Colonic mucosa (tissue), 4 donors: ENCODE measurements at regions not wholly inside any gene's neighbourhood (a gene's known extent, or its start where the extent isn't known, plus 50 kb on each side); places are given as distances from the start of the nearest gene placed in this dataset.
"Not testable (repeated sequence)": the region's sequence is repeated elsewhere in the genome, so short reads cannot be mapped to it uniquely, and the experiment has no call there.

Experiments
- DNase-seq: peaks from one replicate; pipeline ENCODE4 v3.0.0-alpha.2; 2020
- H3K27ac ChIP-seq: fragments of 200-600 bp; one replicate; pipeline ENCODE4 v1.8.0; 2021
- H3K27me3 ChIP-seq: fragments of 200-600 bp; one replicate; pipeline ENCODE4 v1.8.0; 2021
- H3K36me3 ChIP-seq: fragments of 200-600 bp; one replicate; pipeline ENCODE4 v1.8.0; 2021
- H3K4me1 ChIP-seq: fragments of 200-600 bp; one replicate; pipeline ENCODE4 v1.8.0; 2021; ENCODE audit warnings: mild to moderate bottlenecking
- H3K4me3 ChIP-seq: fragments of 200-600 bp; one replicate; pipeline ENCODE4 v1.8.0; 2021
- H3K9ac ChIP-seq, 2 donors: one replicate each; pipeline ENCODE4 v1.7.0; 2013; ENCODE audit warnings: control low read depth in 2 of 2, low read depth in 2 of 2, low read length in 2 of 2
- H3K9me3 ChIP-seq: fragments of 200-600 bp; one replicate; pipeline ENCODE4 v1.8.0; 2021
- intact Hi-C: fragments of 100-400 bp; cut with DNase I; formaldehyde crosslinking; loops from one replicate; pipeline ENCODE4 v1.14.1; 2022
- TF ChIP-seq, protein P1 (sequence below): fragments of 200-600 bp; IDR thresholded peaks from one replicate; pipeline ENCODE4 v1.8.0; 2022; ENCODE audit warnings: antibody characterized with exemption, mild to moderate bottlenecking
- donor health status: healthy.
- donor health status: DM: no; HTN: no; CAD: no.
- donor health status: DM: no; HTN: no; CAD: no.

DNA sequence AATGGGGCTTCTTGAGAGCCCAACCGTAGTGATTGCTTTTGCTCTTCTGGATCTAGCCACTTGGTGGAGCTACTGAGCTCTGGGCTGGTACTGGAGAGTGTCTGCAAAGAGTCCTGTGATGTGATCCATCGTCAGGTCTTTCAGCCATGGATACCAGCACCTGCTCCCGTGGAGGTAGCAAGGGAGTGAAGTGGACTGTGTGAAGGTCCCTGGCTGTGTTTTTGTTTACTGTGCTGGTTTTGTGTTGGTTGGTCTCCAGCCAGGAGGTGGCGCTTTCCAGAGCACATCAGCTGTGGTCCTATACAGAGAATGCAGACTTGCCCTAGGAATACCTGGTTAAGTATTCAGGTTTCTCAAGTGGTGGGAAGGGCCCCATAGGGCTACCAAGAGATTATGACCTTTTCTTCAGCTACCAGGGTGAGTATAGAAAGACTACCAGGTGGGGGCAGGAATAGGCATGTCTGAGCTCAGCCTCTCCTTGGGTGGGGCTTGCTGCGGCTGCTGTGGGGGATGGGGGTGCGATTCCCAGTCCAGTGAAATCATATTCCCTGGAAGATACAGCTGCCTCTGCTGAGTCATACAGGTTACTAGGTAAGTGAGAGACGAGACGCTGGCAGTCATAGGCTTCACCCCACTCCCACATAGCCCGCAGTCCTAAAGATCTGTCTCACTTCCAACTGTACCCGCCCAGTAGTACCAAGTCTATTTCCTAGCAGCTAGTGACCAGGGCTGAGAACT, 733.7 kb downstream of the ZNF385D start:
- TF ChIP-seq, protein P1, sequence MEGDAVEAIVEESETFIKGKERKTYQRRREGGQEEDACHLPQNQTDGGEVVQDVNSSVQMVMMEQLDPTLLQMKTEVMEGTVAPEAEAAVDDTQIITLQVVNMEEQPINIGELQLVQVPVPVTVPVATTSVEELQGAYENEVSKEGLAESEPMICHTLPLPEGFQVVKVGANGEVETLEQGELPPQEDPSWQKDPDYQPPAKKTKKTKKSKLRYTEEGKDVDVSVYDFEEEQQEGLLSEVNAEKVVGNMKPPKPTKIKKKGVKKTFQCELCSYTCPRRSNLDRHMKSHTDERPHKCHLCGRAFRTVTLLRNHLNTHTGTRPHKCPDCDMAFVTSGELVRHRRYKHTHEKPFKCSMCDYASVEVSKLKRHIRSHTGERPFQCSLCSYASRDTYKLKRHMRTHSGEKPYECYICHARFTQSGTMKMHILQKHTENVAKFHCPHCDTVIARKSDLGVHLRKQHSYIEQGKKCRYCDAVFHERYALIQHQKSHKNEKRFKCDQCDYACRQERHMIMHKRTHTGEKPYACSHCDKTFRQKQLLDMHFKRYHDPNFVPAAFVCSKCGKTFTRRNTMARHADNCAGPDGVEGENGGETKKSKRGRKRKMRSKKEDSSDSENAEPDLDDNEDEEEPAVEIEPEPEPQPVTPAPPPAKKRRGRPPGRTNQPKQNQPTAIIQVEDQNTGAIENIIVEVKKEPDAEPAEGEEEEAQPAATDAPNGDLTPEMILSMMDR = no peak
- no peaks in the 10 kb centered on the region for H3K4me1 ChIP-seq

DNA sequence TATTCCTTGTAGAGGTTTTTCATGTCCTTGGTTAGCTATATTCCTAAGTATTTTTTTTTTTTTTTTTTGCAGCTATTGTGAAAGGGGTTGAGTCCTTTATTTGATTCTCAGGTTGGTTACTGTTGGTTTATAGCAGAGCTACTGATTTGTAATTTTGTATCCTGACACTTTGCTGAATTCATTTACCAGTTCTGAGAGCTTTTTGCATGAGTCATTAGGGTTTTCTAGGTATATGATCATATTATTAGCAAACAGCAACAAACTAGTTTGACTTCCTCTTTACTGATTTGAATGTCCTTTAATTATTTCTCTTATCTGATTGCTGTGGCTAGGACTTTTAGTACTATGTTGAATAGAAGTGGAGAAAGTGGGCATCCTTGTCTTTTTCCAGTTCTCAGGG, 737.4 kb downstream of the ZNF385D start:
- intact Hi-C loops = no loop called here
- no peak for DNase-seq

More for the DNA sequence above, 733.7 kb downstream of the ZNF385D start:
- Histone ChIP-seq H3K27me3 (no peaks in the 10 kb centered on the region), H3K4me3 (no peak overlapping the region), H3K36me3 (no peaks in the 10 kb centered on the region), H3K9ac (no peak overlapping the region), H3K9me3 (no peaks in the 10 kb centered on the region), H3K27ac (no peak overlapping the region)
- intact Hi-C loops = no loop called here
- DNase-seq = no peak

DNA sequence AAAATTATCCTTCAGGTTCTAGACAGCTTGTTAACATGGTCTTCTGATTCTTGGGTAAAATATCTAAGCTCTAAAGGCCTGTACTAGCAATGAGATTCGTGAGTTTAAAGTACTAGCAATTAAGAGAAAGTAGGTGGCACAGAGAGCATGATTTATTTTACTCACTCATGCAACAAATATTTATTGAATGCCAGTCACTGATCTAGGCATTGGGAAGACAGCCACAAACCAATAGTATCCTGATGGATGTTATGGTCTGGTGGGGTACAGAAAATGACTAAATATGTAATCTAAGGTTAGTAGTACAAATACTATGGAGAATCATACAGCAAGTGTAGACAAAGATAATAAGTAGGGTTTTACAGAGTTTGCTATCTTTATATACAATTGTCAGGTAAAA, 751.3 kb downstream of the ZNF385D start:
- Histone ChIP-seq H3K36me3 (no peaks in the 10 kb centered on the region), H3K9ac (no peak overlapping the region), H3K27ac (no peak overlapping the region), H3K4me1 (no peaks in the 10 kb centered on the region), H3K9me3 (no peaks in the 10 kb centered on the region), H3K27me3 (no peaks in the 10 kb centered on the region), H3K4me3 (no peak overlapping the region)
- no peak for DNase-seq
- TF ChIP-seq, protein P1 = no peak
- intact Hi-C loops = no loop called here

More for the DNA sequence above, 737.4 kb downstream of the ZNF385D start:
- H3K27ac ChIP-seq = no peak overlapping the region
- no peaks in the 10 kb centered on the region for H3K27me3 ChIP-seq
- H3K9ac ChIP-seq = no peak overlapping the region
- H3K4me1 ChIP-seq = no peaks in the 10 kb centered on the region
- no peaks in the 10 kb centered on the region for H3K36me3 ChIP-seq
- H3K9me3 ChIP-seq = no peaks in the 10 kb centered on the region
- TF ChIP-seq, protein P1 = no peak
- H3K4me3 ChIP-seq = no peak overlapping the region

DNA sequence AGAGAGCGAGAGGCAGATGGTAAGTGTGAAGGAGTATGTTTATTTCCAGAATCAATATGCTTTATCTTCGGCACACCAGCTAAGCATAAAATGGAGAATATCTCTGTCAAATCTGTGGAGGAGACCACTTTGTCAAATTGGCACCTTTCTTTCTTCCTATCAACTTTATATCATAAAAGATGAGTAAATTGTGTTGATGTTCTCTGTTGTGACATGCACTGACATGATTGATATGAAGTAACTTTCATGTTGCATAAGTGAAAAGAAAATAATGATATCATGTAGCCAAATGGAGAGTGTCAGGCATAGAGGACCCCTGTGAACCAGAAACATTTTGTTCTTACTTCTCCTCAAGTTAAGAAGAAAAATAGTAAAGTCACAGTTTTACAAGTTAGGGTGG, 753.8 kb downstream of the ZNF385D start:
- H3K36me3 ChIP-seq = no peaks in the 10 kb centered on the region
- H3K4me3 ChIP-seq = no peak overlapping the region
- DNase-seq = no peak
- TF ChIP-seq, protein P1 = no peak
- no peaks in the 10 kb centered on the region for H3K9me3 ChIP-seq
- H3K27ac ChIP-seq = no peak overlapping the region
- no peaks in the 10 kb centered on the region for H3K27me3 ChIP-seq
- no peaks in the 10 kb centered on the region for H3K4me1 ChIP-seq
- intact Hi-C loops = no loop called here
- no peak overlapping the region for H3K9ac ChIP-seq

- Histone ChIP-seq H3K27me3 (no peaks in the 10 kb centered on the region), H3K36me3 (no peaks in the 10 kb centered on the region), H3K4me1 (no peaks in the 10 kb centered on the region), H3K9me3 (no peaks in the 10 kb centered on the region), H3K27ac (no peak overlapping the region), H3K4me3 (no peak overlapping the region), H3K9ac (no peak overlapping the region)
- TF ChIP-seq, protein P1 = no peak
- DNase-seq = no peak
- intact Hi-C loops = no loop called here
Measured at GRCh38 chr3:20990896-20991295, 760.1 kb downstream of the ZNF385D start.

DNA sequence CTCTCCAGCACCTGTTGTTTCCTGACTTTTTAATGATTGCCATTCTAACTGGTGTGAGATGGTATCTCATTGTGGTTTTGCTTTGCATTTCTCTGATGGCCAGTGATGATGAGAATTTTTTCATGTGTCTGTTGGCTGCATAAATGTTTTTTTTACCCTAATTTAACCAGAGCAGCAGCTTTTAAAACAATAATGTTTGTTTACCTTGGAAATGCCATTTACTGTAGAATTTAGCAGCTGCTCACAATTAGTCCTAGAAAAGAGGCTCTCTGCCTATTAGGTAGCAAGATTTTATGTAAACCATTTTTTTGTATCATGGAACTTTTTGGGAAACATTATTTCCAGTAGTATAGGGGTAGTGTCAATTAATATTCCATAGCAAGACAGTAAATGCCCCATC, 761.4 kb downstream of the ZNF385D start:
- H3K4me3 ChIP-seq, intact Hi-C loops, H3K36me3 ChIP-seq, H3K27me3 ChIP-seq, H3K9me3 ChIP-seq, H3K4me1 ChIP-seq, H3K9ac ChIP-seq, H3K27ac ChIP-seq, DNase-seq: not testable (repeated sequence)
